DMS53 (cell line): ENCODE measurements at regions not wholly inside any gene's neighbourhood (a gene's known extent, or its start where the extent isn't known, plus 50 kb on each side); places are given as distances from the start of the nearest gene placed in this dataset.

ENCODE experiments used
- DNase-seq: peaks from one replicate; lab custom pipeline; 2025; lab: John Stamatoyannopoulos, UW

DNA sequence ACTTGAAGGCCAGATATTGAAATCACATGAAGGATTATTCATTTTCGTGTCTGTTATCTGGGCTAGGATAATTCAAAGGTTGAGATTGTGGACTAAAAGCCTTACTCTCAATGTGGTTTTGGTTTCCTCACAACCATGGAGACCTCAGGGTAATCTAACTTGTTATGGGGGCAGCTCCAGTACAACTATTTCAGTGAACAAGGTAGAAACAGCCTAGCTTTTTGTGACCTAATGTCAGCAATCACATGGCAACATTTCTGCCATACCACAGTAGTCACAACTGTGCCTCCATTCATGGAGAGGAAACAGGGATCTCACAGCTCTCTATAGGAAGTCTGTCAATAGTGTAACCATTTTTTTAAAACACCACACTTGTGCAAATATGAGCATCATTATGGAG is 62.4 kb upstream of the RARB start:
- DNase-seq = no peak

DNA sequence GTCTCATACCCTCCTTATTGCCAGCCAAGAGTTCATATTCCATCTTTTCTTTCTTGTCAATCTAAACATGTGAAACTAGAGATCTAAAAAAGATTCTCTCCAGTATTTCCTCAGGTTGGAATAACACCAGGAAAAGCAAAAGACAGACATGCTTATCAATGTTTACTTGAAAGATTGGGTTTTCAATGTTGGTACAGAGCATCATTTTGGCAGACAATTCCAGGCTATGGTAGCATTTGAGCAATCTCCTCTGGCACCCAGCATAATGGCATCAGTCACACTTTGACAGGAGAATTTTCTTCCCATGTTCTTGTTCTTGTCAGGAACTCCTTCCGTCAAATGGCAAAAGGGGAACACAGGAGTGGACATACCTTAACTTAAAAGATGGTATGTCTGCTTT is 61.0 kb upstream of the RARB start:
- no peak for DNase-seq

DNA sequence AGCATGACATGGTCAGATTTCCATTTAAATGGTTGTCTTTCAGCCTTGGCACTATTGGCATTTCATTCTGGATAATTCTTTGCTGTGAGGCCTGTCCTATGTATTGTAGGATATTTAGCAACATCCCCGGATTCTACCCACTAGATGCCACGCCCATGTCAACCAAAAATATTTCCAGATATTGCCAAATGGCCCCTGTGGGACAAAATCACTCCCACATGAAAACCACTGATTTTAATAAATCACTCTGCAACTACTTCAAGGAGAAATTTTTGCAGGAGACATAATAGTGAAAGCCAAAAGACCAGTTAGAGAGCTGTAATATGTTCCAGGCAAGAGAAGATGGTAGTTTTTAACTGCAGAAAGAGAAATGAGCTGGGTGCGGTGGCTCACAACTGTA is 55.9 kb upstream of the RARB start:
- DNase-seq = no peak

DNA sequence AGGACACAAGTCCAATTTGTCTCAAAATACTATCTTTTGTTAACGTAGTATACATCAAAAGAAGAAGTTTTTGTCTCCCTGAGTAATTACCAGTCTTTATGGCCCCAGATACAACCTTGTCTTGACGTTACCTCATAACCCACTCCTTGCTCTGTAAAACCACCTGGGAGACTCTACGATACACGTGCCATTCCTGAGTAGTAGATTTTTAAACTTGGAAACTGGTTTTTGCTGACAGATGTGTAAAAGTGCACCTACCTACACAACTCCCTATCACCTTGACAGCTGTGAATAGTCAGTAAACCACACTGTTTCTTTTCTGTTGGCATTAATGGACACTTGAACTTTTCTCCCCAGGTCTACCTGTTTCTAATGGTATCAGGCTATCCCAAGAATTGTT is 51.7 kb upstream of the RARB start:
- DNase-seq = no peak

DNA sequence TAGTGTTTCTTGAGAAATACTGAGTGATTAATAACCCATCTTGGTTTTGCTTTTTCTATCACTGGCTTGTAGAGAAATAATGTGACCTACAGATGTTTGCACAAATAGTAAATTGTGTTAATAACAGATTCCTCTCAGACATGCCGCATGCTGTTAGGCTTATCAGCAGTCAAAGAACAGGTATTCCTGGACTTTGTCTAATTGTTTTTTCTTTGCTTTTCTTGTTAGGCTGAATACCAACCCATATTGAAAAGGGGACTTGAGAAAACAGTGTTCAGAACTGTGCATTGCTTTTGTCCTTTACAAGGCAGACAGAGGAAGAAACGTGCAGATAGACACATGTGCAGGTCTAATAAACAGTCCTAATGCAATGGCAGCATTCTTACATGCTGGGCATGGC is 51.0 kb upstream of the RARB start:
- DNase-seq = no peak
